Kidney epithelial cell (primary cell): ENCODE measurements at regions not wholly inside any gene's neighbourhood (a gene's known extent, or its start where the extent isn't known, plus 50 kb on each side); places are given as distances from the start of the nearest gene placed in this dataset.
"Not testable (repeated sequence)": the region's sequence is repeated elsewhere in the genome, so short reads cannot be mapped to it uniquely, and the experiment has no call there.

Experiments
- DNase-seq: peaks from one replicate; pipeline ENCODE4 v3.0.0-alpha.2; 2010; ENCODE audit warnings: low read depth
- H3K27me3 ChIP-seq: 2 replicates; pipeline ENCODE4 v1.6.0; 2011; ENCODE audit warnings: low read length; ENCODE audit not compliant: control insufficient read depth, insufficient read depth
- H3K36me3 ChIP-seq: 2 replicates; pipeline ENCODE4 v1.5.1; 2011; ENCODE audit warnings: low read length; ENCODE audit not compliant: control insufficient read depth, insufficient read depth
- H3K4me3 ChIP-seq: 2 replicates; pipeline ENCODE4 v1.5.1; 2011; ENCODE audit warnings: low read depth, mild to moderate bottlenecking, control low read depth, low read length
- TF ChIP-seq, protein P1 (sequence below): IDR thresholded peaks from 2 replicates; pipeline ENCODE4 v1.5.1; 2011; ENCODE audit warnings: mild to moderate bottlenecking, moderate library complexity, low read length, control low read depth, inconsistent platforms; ENCODE audit not compliant: insufficient read depth, poor library complexity, severe bottlenecking

GRCh38 chr4:115950806-115951205 is 837.4 kb upstream of the NDST4 start:
- DNase-seq, result no peak
- TF ChIP-seq, protein P1, sequence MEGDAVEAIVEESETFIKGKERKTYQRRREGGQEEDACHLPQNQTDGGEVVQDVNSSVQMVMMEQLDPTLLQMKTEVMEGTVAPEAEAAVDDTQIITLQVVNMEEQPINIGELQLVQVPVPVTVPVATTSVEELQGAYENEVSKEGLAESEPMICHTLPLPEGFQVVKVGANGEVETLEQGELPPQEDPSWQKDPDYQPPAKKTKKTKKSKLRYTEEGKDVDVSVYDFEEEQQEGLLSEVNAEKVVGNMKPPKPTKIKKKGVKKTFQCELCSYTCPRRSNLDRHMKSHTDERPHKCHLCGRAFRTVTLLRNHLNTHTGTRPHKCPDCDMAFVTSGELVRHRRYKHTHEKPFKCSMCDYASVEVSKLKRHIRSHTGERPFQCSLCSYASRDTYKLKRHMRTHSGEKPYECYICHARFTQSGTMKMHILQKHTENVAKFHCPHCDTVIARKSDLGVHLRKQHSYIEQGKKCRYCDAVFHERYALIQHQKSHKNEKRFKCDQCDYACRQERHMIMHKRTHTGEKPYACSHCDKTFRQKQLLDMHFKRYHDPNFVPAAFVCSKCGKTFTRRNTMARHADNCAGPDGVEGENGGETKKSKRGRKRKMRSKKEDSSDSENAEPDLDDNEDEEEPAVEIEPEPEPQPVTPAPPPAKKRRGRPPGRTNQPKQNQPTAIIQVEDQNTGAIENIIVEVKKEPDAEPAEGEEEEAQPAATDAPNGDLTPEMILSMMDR, result no peak

DNA sequence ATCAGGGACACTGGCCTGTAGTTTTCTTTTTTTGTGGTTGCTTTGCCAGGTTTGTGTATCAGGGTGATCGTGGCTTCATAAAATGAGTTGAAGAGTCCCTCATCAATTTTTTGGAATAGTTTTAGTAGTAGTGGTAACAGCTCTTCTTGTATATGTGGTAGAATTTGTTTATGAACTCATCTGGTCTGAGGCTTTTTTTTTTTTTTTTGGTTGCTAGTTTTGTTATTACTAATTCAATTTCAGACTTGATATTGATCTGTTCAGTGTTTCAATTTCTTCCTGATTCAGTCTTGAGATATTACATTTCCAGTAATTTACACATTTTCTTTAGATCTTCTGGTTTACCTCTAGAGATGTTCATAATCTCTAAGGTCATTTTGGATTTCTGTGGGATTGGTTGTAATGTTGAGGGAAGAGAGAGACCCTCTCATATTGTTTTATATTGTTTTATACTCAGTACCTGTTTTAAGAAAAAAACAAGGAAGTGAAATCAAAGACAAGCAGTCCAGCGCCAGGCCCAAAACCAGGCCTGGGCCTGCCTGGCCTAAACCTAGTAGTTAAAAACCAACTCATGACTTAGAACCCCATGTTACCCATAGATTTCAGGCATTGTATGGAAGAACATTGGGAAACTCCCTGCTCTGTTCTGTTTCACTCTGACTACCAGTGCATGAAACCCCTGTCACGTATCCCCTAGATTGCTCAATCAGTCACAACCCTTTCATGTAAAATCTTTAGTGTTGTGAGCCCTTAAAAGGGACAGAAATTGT is 836.7 kb upstream of the NDST4 start:
- H3K4me3 ChIP-seq, H3K36me3 ChIP-seq, DNase-seq, H3K27me3 ChIP-seq: not testable (repeated sequence)

More at GRCh38 chr4:115950806-115951205, 837.4 kb upstream of the NDST4 start:
- H3K4me3 ChIP-seq, result no peak overlapping the region
- no peaks in the 10 kb centered on the region for H3K36me3 ChIP-seq
- H3K27me3 ChIP-seq, result no peaks in the 10 kb centered on the region

GRCh38 chr4:115945026-115945425 is 831.6 kb upstream of the NDST4 start:
- Histone ChIP-seq H3K4me3 (no peak overlapping the region), H3K36me3 (no peaks in the 10 kb centered on the region), H3K27me3 (no peaks in the 10 kb centered on the region)
- TF ChIP-seq, protein P1, result no peak
- DNase-seq, result no peak

DNA sequence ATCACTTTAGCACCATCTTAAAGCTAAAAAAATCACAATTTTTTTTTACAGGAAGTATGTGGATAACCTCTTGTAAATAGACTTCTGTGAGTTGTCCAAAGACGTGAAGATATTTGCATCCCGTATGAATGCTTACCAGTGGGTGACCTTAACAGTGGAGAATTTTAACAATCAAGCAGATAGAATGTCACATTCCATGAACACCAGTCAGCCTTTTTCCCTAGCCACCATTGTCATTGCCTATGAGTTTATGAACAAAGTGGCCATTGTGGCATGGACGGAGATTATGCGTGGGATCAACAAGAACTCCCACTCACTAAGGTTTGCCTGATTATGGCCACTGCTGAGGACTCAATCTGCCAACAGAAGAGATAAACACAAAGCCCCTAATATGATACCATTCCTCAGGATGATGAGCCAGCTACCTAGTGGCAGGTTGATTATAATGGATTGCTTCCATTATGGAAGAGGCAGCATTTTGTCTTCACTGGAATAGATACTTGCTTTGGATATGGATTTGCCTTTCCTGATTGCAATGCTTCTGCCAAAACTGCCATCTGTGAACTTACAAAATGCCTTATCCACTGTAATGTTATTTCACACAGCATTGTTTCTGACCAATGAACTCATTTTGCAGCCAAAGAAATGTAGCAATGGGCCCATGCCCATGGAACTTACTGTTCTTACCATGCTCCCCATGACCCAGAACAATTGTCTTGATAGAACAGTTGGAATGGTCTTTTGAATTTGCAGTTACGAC is 830.9 kb upstream of the NDST4 start:
- no peak overlapping the region for H3K4me3 ChIP-seq
- no peaks in the 10 kb centered on the region for H3K36me3 ChIP-seq
- no peak for DNase-seq
- H3K27me3 ChIP-seq, result no peaks in the 10 kb centered on the region
- TF ChIP-seq, protein P1, result no peak

DNA sequence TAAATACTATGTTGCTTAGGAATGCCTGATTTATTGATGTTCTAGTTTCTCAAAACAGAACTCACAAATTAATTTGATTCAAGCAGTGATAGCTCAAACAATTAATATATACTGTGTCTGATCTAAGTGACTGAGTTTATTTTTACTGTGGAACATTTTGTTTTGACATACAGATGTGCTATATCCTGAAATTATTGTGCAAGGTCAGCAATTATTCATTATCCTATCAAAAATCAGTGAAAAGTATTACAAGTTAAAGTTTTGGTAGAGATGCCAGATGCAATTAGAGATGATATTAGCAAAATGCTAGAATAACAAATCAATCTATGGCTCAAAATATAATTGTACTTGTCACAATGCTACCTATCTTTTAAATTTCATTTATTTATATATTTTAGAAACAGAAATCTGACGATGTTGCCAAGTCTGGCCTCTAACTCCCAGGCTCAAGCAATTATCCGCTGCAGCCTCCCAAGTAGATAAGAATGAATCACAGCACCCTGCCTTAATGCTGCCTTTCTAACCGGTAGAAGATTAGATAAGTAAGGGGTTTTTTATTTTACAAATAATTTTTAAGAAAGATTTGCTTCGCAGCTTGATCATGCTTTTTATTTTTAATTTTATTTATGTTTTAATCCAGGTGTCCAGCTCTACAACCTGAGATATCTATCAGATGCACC is 825.5 kb upstream of the NDST4 start:
- DNase-seq, result no peak
- Histone ChIP-seq H3K27me3 (no peaks in the 10 kb centered on the region), H3K36me3 (no peaks in the 10 kb centered on the region), H3K4me3 (no peak overlapping the region)
- TF ChIP-seq, protein P1, result no peak

DNA sequence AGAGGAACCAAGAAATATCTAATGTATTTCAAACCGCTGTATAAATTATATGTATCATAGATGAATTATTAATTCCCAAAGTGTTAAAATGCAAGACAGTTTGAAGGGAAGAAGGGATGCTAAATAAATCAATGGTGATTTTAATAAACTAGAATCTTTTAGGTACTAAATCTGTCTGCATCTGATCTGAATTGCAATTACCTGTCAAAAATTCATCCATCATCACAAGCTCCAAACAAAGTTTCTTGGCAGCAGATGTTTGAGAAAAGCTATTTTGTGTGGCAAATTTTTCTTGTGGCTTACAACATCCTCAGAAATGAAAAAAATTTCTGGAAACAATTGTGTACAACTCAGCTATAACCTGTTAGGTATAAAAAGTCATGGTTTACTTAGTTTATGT is 816.0 kb upstream of the NDST4 start:
- Histone ChIP-seq H3K36me3 (no peaks in the 10 kb centered on the region), H3K27me3 (no peaks in the 10 kb centered on the region), H3K4me3 (no peak overlapping the region)
- DNase-seq, result no peak
- TF ChIP-seq, protein P1, result no peak
